Suprapubic skin (tissue), 3 donors: ENCODE measurements at regions not wholly inside any gene's neighbourhood (a gene's known extent, or its start where the extent isn't known, plus 50 kb on each side); places are given as distances from the start of the nearest gene placed in this dataset.

Experiments used
- EP300 ChIP-seq: sonication (generic); formaldehyde crosslinking; IDR thresholded peaks from one replicate; pipeline ENCODE4 v1.6.1; 2017; ENCODE audit warnings: antibody characterized with exemption
- POLR2A ChIP-seq, 2 donors: fragments of 450-650 bp; IDR thresholded peaks; one replicate each; pipeline ENCODE4 v1.6.1; 2017; ENCODE audit warnings: antibody characterized with exemption in 2 of 2, mild to moderate bottlenecking in 2 of 2, moderate library complexity in 2 of 2
- TF ChIP-seq, protein P1 (sequence below), 2 donors: fragments of 200-600 bp in 1 of 2; fragments of 450-650 bp in 1 of 2; sonication (generic) in 1 of 2; IDR thresholded peaks; one replicate each; pipeline ENCODE4 v1.5.1; 2016 to 2019; ENCODE audit warnings: antibody characterized with exemption in 2 of 2, mild to moderate bottlenecking in 1 of 2, moderate library complexity in 1 of 2

- TF ChIP-seq, protein P1, sequence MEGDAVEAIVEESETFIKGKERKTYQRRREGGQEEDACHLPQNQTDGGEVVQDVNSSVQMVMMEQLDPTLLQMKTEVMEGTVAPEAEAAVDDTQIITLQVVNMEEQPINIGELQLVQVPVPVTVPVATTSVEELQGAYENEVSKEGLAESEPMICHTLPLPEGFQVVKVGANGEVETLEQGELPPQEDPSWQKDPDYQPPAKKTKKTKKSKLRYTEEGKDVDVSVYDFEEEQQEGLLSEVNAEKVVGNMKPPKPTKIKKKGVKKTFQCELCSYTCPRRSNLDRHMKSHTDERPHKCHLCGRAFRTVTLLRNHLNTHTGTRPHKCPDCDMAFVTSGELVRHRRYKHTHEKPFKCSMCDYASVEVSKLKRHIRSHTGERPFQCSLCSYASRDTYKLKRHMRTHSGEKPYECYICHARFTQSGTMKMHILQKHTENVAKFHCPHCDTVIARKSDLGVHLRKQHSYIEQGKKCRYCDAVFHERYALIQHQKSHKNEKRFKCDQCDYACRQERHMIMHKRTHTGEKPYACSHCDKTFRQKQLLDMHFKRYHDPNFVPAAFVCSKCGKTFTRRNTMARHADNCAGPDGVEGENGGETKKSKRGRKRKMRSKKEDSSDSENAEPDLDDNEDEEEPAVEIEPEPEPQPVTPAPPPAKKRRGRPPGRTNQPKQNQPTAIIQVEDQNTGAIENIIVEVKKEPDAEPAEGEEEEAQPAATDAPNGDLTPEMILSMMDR (IDR thresholded peaks at IDR 0.05): no peak
- no peak for TF ChIP-seq POLR2A (IDR thresholded peaks at IDR 0.05)
- TF ChIP-seq EP300: no peak
Measured at GRCh38 chr2:21443494-21444105, 319.8 kb downstream of the TDRD15 start.
